ENCODE measurements at regions not wholly inside any gene's neighbourhood (a gene's known extent, or its start where the extent isn't known, plus 50 kb on each side); places are given as distances from the start of the nearest gene placed in this dataset.

GRCh38 chr9:19555214-19555613 lies 146.4 kb downstream of the ACER2 start:
- WGBS, 2 donors, result 82 to 86% methylated on average over 4 of the region's 4 CpGs
- no peak overlapping the region for H3K4me3 ChIP-seq
- peaks cover 0 to 11% (median 0%) of the 10 kb centered on the region in 11 donors for H3K9me3 ChIP-seq
- no peaks in the 10 kb centered on the region for H3K36me3 ChIP-seq
- no peak for ATAC-seq
- intact Hi-C loops (cut with DNase I), result no loop called here
- peaks cover 0 to 9% (median 0%) of the 10 kb centered on the region in 9 donors for H3K4me1 ChIP-seq
- H3K27me3 ChIP-seq, result no peaks in the 10 kb centered on the region
- TF ChIP-seq CTCF (IDR thresholded peaks at IDR 0.05), result no peak
- H3K27ac ChIP-seq, result no peak overlapping the region
- no peak for DNase-seq

DNA sequence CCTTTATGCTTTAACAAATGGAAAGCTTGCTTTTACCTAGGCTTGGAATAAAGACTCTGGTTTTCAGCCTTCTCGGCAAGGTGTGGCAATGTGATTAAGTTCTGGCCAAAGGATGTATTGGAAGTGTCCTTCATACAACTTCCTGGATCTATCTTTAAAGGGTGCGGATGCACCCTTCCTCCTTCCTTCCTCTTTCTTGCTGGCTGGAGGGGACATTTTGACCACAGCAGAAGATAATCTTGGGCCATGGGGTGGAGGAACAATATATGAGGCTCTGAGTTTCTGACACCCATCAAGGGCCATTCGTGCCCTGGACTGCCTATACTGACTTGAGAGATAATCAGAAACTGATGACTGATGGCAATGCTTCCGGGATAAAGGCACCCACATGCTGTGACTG lies 145.7 kb downstream of the ACER2 start:
- no peak for TF ChIP-seq CTCF (IDR thresholded peaks at IDR 0.05)
- WGBS, 2 donors, result 62 to 71% methylated on average over 4 of the region's 4 CpGs

GRCh38 chr9:19553441-19553840 lies 144.6 kb downstream of the ACER2 start:
- no peak overlapping the region for H3K27ac ChIP-seq
- H3K27me3 ChIP-seq, result no peaks in the 10 kb centered on the region
- H3K4me1 ChIP-seq, result peaks cover 0 to 9% (median 0%) of the 10 kb centered on the region in 9 donors
- peaks cover 0 to 11% (median 0%) of the 10 kb centered on the region in 11 donors for H3K9me3 ChIP-seq
- intact Hi-C loops (cut with DNase I), result no loop called here
- no peak overlapping the region for H3K4me3 ChIP-seq
- no peak for ATAC-seq
- no peak for TF ChIP-seq CTCF (IDR thresholded peaks at IDR 0.05)
- H3K36me3 ChIP-seq, result no peaks in the 10 kb centered on the region
- no peak for DNase-seq

More for the DNA sequence above, 145.7 kb downstream of the ACER2 start:
- Histone ChIP-seq H3K4me1 (peaks cover 0 to 9% (median 0%) of the 10 kb centered on the region in 9 donors), H3K27me3 (no peaks in the 10 kb centered on the region), H3K27ac (no peak overlapping the region), H3K36me3 (no peaks in the 10 kb centered on the region), H3K9me3 (peaks cover 0 to 11% (median 0%) of the 10 kb centered on the region in 11 donors), H3K4me3 (no peak overlapping the region)
- intact Hi-C loops (cut with DNase I), result no loop called here
- no peak for ATAC-seq
- DNase-seq, result no peak

GRCh38 chr9:19552282-19553105 lies 143.7 kb downstream of the ACER2 start:
- WGBS, 2 donors, result 62 to 72% methylated on average over 3 of the region's 3 CpGs
- H3K9me3 ChIP-seq, result peaks cover 0 to 7% (median 0%) of the 10 kb centered on the region in 11 donors
- no peak for TF ChIP-seq CTCF (IDR thresholded peaks at IDR 0.05)
- H3K27me3 ChIP-seq, result no peaks in the 10 kb centered on the region
- H3K27ac ChIP-seq, result no peak overlapping the region
- no peak for ATAC-seq
- intact Hi-C loops (cut with DNase I), result no loop called here
- no peak for DNase-seq
- no peaks in the 10 kb centered on the region for H3K36me3 ChIP-seq
- no peak overlapping the region for H3K4me3 ChIP-seq
- H3K4me1 ChIP-seq, result peaks cover 0 to 9% (median 0%) of the 10 kb centered on the region in 9 donors
